ENCODE measurements at regions not wholly inside any gene's neighbourhood (a gene's known extent, or its start where the extent isn't known, plus 50 kb on each side); places are given as distances from the start of the nearest gene placed in this dataset.
"Not testable (repeated sequence)": the region's sequence is repeated elsewhere in the genome, so short reads cannot be mapped to it uniquely, and the experiment has no call there.

DNA sequence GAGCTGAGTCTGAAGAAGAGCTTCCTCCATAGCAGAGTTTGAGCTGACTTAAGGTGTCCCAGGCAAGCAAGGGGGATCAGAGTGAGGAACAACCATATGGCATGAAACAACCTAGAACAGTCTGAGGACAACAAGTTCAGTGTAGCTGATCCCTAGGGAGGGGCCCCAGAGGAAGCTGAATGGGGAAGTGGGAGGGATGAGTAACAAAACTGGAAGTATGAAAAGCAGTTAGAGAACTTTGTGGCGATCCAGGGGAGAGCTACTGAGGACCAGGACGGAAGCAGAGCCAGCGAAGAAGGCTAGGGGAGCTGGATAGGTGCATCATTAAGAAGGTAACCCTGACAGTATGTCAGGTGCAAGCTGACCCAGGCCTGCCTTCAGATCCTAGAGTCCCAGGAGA, 580.8 kb downstream of the BNC2 start:
- no peak for DNase-seq

GRCh38 chr9:16290169-16290568, 580.3 kb downstream of the BNC2 start:
- DNase-seq = no peak

- DNase-seq = no peak
Measured at GRCh38 chr9:16291921-16292320, 578.5 kb downstream of the BNC2 start.

GRCh38 chr9:16293610-16294009, 576.9 kb downstream of the BNC2 start:
- no peak for DNase-seq

DNA sequence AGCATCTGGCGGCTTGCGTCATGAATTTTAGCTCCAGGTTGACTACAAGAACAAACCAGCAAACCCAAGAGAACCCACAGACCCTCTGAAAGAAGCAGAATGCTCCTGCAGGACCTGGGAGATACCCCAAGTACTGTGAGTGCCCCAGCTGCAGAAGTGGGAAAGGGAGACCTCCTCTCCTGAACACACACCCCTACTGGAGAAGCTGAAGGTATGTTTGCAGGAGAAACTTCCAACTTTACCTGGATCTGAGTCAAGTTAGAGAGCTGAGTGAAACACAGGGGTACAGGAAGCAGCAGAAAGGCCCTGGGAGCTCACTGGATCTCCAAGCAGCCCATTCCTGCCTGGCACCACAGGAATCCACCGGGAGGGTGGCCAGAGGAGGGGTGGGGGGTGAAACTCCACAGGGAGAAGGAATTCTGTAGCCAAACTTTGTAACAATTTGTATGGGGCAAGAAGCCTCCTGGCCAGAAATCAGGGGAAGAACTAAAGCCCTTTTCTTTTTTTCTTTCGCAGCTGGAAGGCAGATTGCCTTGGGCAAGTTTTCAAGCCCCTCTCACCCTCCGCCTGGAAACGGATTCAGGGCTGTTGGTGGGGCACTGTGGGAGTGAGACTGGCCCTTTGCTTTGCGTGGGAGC, 576.2 kb downstream of the BNC2 start:
- DNase-seq = no peak

DNA sequence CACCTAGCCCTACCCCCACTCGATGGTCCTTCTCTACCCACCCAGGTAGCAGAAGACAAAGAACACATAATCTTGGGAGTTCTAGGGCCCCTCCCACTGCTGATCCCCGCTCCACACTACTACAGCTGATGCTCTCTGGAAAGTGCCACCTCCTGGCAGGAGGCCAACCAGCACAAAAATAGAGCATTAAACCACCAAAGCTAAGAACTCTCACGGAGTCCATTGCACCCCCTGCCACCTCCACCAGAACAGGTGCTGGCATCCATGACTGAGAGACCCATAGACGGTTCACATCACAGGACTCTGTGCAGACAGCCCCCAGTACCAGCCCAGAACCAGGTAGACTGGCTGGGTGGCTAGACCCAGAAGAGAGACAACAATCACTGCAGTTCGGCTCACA, 575.5 kb downstream of the BNC2 start:
- not testable (repeated sequence) for DNase-seq

GRCh38 chr9:16299368-16299767, 571.1 kb downstream of the BNC2 start:
- DNase-seq = not testable (repeated sequence)

- DNase-seq = no peak
Measured at GRCh38 chr9:16303506-16303905, 567.0 kb downstream of the BNC2 start.

DNA sequence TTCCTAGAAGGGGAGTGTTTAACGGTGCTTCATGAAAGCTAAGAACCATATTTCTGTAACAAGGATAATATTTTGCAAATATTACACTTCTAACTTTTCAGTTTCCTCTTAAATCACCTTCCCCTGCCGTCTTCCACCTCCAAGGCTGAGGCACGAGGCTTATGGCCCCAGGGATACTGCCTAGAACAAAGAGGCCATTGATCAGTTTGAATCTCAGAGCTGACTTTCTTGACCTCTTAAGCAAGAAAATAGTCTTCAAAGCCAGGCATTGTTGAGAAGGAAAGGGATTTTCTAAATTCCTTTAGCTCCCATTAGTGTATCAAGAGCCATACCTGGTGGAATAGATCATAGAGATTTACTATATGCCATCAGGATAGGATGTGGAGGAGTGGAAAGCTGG, 566.2 kb downstream of the BNC2 start:
- no peak for DNase-seq

DNA sequence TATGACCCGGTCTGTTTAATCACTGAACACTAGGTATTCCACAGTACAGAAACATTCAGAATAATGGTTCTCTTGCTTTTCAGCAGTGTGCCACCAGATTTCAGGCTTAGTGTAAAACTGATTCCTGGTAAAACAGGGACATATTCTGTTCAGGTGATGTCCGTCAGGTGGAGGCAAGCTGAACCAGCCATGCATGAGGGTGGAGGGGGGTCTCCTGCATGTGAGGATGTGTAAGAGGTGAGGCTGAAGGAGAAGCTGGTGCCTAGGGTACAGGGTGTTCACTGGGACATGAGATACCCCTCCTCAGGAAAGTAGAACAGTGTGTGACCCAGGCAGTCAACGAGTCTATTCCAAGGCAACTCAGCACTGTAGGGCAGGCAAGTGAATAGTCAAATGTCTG, 563.9 kb downstream of the BNC2 start:
- no peak for DNase-seq

- DNase-seq = no peak
Measured at GRCh38 chr9:16307626-16308195, 562.8 kb downstream of the BNC2 start.

- DNase-seq = no peak
Measured at GRCh38 chr9:16308645-16309044, 561.8 kb downstream of the BNC2 start.

GRCh38 chr9:16309082-16309468, 561.4 kb downstream of the BNC2 start:
- no peak for DNase-seq

- DNase-seq = no peak
Measured at GRCh38 chr9:16309469-16310271, 560.8 kb downstream of the BNC2 start.

DNA sequence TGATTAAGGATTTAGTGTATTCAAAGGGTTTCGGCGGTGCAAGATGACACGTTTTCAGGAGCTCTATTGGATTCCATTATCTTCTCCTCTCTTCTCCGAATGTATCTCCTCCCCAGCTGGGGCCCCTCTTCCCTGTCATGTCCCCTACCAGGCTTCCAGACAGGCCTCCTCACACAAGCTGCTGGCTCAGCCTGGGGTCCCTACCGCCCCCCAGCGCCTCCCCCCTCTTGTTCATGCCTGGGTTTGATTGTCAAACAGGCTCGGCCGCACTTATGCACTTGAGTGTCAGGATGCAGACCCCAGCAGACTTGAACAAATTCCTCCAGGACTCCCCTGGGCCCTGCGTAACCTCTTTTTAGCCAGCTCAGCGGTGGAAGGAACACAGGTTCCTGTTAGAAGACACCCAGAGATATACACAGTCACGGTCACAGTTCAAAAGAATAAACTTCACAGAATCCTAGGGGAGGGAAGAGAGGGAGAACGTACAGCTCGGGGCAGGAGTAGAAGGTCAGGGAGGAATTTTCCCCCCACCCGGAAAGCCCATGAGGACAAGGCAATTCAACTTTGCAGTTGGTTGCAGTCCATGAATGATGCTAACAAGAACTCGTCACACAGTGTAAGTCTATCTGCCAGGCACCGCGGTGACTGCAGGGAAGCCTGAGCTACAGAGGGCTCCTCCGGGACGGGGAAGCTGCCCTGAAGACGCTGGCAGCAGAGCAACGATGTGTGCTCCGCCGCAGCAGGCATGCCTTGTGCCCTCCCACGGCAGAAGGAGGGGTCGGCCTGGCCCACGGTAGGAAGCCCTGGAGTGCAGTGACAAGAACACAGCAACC, 560.0 kb downstream of the BNC2 start:
- no peak for DNase-seq

GRCh38 chr9:16312116-16312515, 558.4 kb downstream of the BNC2 start:
- DNase-seq = no peak

DNA sequence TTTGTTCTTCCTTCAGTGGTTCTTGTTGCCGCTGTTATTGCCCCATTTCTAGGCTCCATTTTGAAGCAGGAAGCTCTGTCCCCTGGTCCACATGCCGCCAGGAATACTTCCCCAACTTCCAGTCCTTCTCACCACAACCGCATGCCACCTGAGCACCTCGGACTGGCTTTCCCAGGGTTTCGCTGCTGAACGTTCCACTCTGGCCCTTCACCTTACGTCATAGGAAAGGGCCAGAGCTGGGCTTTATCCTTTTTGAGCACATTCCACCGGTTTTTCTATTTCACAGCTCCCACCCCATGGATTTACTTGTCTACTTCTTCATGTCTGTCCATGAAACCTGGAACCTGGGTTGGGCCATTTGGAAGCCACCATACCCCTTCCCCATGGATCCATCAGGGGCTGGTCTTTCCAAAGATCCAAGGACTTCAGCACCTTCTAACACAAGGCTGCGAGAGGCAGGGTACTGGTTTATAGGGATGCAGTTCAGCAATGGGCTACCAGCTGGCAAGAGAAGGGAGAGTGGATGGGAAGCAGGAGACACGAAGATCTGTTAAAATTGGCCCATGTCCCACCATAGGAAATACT, 557.4 kb downstream of the BNC2 start:
- DNase-seq = no peak

DNA sequence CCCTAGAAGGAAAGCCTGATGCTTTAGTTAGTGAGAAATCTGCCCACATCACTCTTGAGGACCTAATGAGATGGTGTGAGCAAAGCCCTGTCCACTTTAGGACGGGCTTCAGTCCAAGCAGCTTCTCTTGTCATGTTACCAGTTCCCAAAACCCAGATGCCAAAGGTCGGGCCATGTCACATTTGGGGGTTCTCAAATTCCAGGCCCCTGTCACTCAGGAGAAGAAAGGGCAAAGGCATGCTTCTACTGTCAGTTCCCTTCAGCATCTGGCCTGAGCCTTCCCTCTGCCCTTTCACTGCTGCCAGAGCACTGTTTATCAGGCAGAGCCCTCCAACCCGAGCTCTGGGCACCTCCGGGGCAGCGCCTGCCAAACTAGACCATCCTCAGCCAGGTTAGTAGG, 556.0 kb downstream of the BNC2 start:
- DNase-seq = no peak

DNA sequence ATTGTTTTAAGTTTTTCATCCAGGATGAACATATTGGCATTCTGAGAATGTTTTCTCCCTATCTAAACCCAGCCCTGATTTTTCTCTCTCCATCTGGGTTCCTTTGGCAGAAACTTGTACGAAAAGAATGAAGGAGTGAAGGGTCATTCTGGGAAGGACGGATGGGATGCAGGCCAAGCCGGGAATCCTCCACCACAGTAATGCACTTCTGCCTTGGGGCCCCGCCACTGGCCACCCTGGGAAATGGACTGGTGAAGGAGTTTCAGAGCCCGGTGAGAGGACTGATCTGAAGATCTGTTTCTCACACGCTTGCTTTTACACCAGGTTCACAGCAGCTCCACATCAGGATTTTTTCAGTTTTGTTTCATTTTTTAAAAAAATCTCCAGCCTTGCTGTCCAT, 554.8 kb downstream of the BNC2 start:
- no peak for DNase-seq

- no peak for DNase-seq
Measured at GRCh38 chr9:16316456-16316855, 554.0 kb downstream of the BNC2 start.

GRCh38 chr9:16316911-16317817, 553.3 kb downstream of the BNC2 start:
- no peak for DNase-seq

DNA sequence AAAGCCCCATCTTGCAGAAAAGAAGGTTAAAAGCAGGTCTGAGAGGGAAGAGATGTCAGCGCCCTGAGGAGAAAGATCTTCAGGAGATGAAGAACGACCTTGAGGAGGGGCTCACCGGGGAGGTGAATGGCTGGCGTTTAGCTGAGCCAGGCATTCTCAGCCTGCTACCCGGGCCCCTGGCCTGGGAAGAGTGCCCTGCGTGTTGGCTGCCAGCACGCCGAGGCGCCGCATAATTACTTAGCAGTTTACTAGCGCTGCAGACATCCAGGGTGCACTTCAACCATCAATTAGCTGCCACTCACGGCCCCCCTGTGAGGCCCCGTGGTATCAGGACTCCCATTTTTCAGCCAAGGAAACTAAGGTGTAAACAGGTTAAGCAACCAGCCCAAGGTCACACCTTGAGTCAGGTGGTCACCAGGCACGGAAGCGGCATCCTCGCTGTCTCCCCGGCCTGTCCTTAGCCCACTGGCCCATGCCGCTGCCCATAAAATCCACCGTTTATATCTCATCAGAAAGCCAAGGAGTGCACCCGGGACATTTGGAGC, 551.9 kb downstream of the BNC2 start:
- no peak for DNase-seq
